HepG2 (cell line): ENCODE measurements at regions not wholly inside any gene's neighbourhood (a gene's known extent, or its start where the extent isn't known, plus 50 kb on each side); places are given as distances from the start of the nearest gene placed in this dataset.

ENCODE experiments used
- ATAC-seq: fragments of 200-7000 bp; cut with Tn5 transposase; 3 replicates; pipeline ENCODE4 v1.9.1; 2020; ENCODE audit warnings: mild to moderate bottlenecking, moderate library complexity
- BruUV-seq: library from RNA; stranded (reverse); fragments of 400-500 nt; replicated peaks from 2 replicates; lab custom pipeline; 2021; lab: Mats Ljungman, UMichigan
- CTCF ChIA-PET: fragments of 300-600 bp; formaldehyde crosslinking; extraction: SDS; loops from one replicate; lab custom pipeline; 2021; ENCODE audit warnings: low total read pairs, inconsistent platforms, low intra/inter-chr PET ratio; lab: Yijun Ruan, JAX
- POLR2A ChIA-PET: fragments of 350-600 bp; sonication (Branson Sonifier 250); formaldehyde crosslinking; loops from one replicate; lab custom pipeline; 2020; ENCODE audit warnings: antibody characterized with exemption, inconsistent platforms; lab: Yijun Ruan, JAX
- DNase-seq: peaks from one replicate; pipeline ENCODE4 v3.0.0-alpha.2; 2015; ENCODE audit warnings: low spot score
- FAIRE-seq: peaks from 3 replicates; lab custom pipeline; 2011; peaks lifted over from hg19 to GRCh38; lab: Jason Lieb, UNC
- H2AFZ ChIP-seq: one replicate; pipeline ENCODE4 v1.6.1; 2011; ENCODE audit warnings: low read length, inconsistent platforms
- H3K27ac ChIP-seq: fragments of 300-600 bp; 3 replicates; pipeline ENCODE4 v1.8.0; 2011; ENCODE audit warnings: mixed run types, mild to moderate bottlenecking, mixed read lengths, low read length, inconsistent platforms; ENCODE audit not compliant: insufficient read depth; ENCODE audit errors: extremely low read length
- H3K27me3 ChIP-seq, 2 experiments: fragments of 200-600 bp in 1 of 2; 2 replicates in 1 of 2; 3 replicates in 1 of 2; pipeline versions ENCODE4 v1.6.0 to v1.8.0; 2011; ENCODE audit warnings: low read length in 2 of 2, mild to moderate bottlenecking in 2 of 2, moderate library complexity in 2 of 2, inconsistent platforms in 1 of 2; ENCODE audit not compliant: insufficient read depth in 2 of 2, control insufficient read depth in 1 of 2
- H3K36me3 ChIP-seq, 2 experiments: fragments of 200-600 bp in 1 of 2; replicated peaks in 1 of 2; 2 replicates in 1 of 2; 3 replicates in 1 of 2; pipeline versions ENCODE4 v1.5.1 to v1.8.0; 2011; ENCODE audit warnings: low read length in 2 of 2, inconsistent platforms in 1 of 2; ENCODE audit not compliant: insufficient read depth in 2 of 2, control insufficient read depth in 1 of 2
- H3K4me1 ChIP-seq: 2 replicates; pipeline ENCODE4 v1.5.1; 2012; ENCODE audit warnings: low read length, inconsistent platforms; ENCODE audit not compliant: insufficient read depth
- H3K4me2 ChIP-seq: 2 replicates; pipeline ENCODE4 v1.6.0; 2011; ENCODE audit warnings: low read depth, low read length, inconsistent platforms
- H3K4me3 ChIP-seq, 3 experiments: fragments of 200-600 bp in 1 of 3; sonication (generic), shearing (Covaris generic) in 1 of 3; replicated peaks in 1 of 3; 2 replicates each; pipeline ENCODE4 v1.5.1; 2011 to 2016; ENCODE audit warnings: low read length in 3 of 3, inconsistent platforms in 2 of 3, low read depth in 2 of 3, mild to moderate bottlenecking in 2 of 3, control low read depth in 1 of 3, mixed read lengths in 1 of 3; ENCODE audit not compliant: insufficient read depth in 1 of 3
- H3K79me2 ChIP-seq: one replicate; pipeline ENCODE4 v1.6.1; 2011; ENCODE audit warnings: low read length, inconsistent platforms; ENCODE audit not compliant: insufficient read depth
- H3K9ac ChIP-seq: 2 replicates; pipeline ENCODE4 v1.6.0; 2011; ENCODE audit warnings: mild to moderate bottlenecking, low read depth, low read length, inconsistent platforms; ENCODE audit not compliant: insufficient read depth
- H3K9me3 ChIP-seq: 2 replicates; pipeline ENCODE4 v1.5.1; 2012; ENCODE audit warnings: mild to moderate bottlenecking, low read length
- H4K20me1 ChIP-seq: 2 replicates; pipeline ENCODE4 v1.6.0; 2011; ENCODE audit warnings: inconsistent platforms, mild to moderate bottlenecking, low read length, moderate library complexity; ENCODE audit not compliant: insufficient read depth
- CHD4 ChIP-seq: fragments of 200-600 bp; sonication (generic); IDR thresholded peaks from 2 replicates; pipeline ENCODE4 v1.7.0; 2017; ENCODE audit warnings: mild to moderate bottlenecking, low read length, borderline replicate concordance
- EHMT2 ChIP-seq: fragments of 200-600 bp; sonication (generic); IDR thresholded peaks from 2 replicates; pipeline ENCODE4 v1.7.0; 2017; ENCODE audit warnings: antibody characterized with exemption, low read depth, low read length, borderline replicate concordance
- GATAD2A ChIP-seq: IDR thresholded peaks from 2 replicates; pipeline ENCODE4 v1.6.1; 2016
- IKZF4 ChIP-seq: sonication (generic); formaldehyde crosslinking; IDR thresholded peaks from 2 replicates; pipeline ENCODE4 v1.5.1; 2020; ENCODE audit warnings: borderline replicate concordance, mild to moderate bottlenecking, low read depth, missing genetic modification reagents; ENCODE audit errors: not compliant biosample characterization
- JUN ChIP-seq: sonication (generic); formaldehyde crosslinking; IDR thresholded peaks from 2 replicates; pipeline ENCODE4 v1.4.0; 2020; ENCODE audit warnings: mild to moderate bottlenecking, missing genetic modification reagents
- KLF9 ChIP-seq: IDR thresholded peaks from 2 replicates; pipeline ENCODE4 v1.6.1; 2016; ENCODE audit warnings: low read depth
- NFYC ChIP-seq: IDR thresholded peaks from 2 replicates; pipeline ENCODE4 v1.6.1; 2016; ENCODE audit warnings: missing genetic modification reagents, missing compliant biosample characterization
- ONECUT2 ChIP-seq: sonication (generic); formaldehyde crosslinking; IDR thresholded peaks from 2 replicates; pipeline ENCODE4 v1.4.0; 2020; ENCODE audit warnings: missing genetic modification reagents
- ZNF331 ChIP-seq: sonication (generic); formaldehyde crosslinking; IDR thresholded peaks from 2 replicates; pipeline ENCODE4 v1.4.0; 2020; ENCODE audit warnings: missing genetic modification reagents
- WGBS: methylation state at CpG from one replicate; pipeline ENCODE4 v1.1.6; 2017; ENCODE audit warnings: low lambda C conversion rate; 5-methylcytosine and 5-hydroxymethylcytosine counted together
- in situ Hi-C: cut with HindIII; loops from 2 replicates; pipeline ENCODE4 v1.10.0; 2017; ENCODE audit warnings: low pct_unique_long_range_greater_than_20kb; ENCODE audit not compliant: extremely low pct_ligation_motif_present
- intact Hi-C: fragments of 100-400 bp; cut with micrococcal nuclease; formaldehyde crosslinking; loops from one replicate; pipeline ENCODE4 v1.10.0; 2022; ENCODE audit not compliant: unreplicated experiment
- TF ChIP-seq, protein P1 (sequence below): IDR thresholded peaks from 2 replicates; pipeline ENCODE4 v1.6.1; 2012; ENCODE audit warnings: low read depth, low read length, improper control_type of control experiment

DNA sequence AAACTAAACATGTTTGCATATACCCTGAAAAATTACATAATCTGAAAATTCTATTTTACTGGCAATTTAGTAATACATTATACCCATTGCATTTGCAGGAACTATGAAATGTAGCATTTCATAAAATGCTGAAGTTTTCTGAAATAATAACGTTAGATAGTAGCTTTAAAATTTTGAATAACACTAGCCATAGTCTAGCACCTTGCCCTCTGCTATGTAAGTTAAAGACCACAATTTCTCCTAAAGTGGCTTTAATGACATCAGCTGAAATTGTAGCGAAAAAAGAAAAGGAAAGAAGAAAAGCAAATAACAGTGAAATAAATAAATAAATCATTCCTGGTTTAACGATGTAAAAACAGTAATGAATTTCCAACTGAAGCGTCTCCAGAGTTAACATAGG, 172.8 kb upstream of the RASA1 start:
- no peak for ATAC-seq
- Histone ChIP-seq H4K20me1 (no peaks in the 10 kb centered on the region), H3K27ac (no peak overlapping the region), H3K4me3 (no peak overlapping the region), H3K9ac (no peak overlapping the region), H3K36me3 (no peaks in the 10 kb centered on the region)
- no peak for FAIRE-seq
- WGBS: 2% methylated on average over 4 of the region's 4 CpGs
- in situ Hi-C loops: no loop called here
- no TSS peak for BruUV-seq
- TF ChIP-seq GATAD2A (CRISPR knock-in tag) (no peak), EHMT2 (no peak), IKZF4 (CRISPR knock-in tag) (no peak), JUN (CRISPR knock-in tag) (no peak), ONECUT2 (CRISPR knock-in tag) (no peak), ZNF331 (no peak), KLF9 (CRISPR knock-in tag) (no peak), CHD4 (no peak), NFYC (CRISPR knock-in tag) (no peak)
- TF ChIP-seq, protein P1, sequence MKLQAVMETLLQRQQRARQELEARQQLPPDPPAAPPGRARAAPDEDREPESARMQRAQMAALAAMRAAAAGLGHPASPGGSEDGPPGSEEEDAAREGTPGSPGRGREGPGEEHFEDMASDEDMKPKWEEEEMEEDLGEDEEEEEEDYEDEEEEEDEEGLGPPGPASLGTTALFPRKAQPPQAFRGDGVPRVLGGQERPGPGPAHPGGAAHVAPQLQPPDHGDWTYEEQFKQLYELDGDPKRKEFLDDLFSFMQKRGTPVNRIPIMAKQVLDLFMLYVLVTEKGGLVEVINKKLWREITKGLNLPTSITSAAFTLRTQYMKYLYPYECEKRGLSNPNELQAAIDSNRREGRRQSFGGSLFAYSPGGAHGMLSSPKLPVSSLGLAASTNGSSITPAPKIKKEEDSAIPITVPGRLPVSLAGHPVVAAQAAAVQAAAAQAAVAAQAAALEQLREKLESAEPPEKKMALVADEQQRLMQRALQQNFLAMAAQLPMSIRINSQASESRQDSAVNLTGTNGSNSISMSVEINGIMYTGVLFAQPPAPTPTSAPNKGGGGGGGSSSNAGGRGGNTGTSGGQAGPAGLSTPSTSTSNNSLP: no peak
- TF ChIP-seq, all 625 proteins: peak for 0
- POLR2A ChIA-PET: no interaction called here
- intact Hi-C loops: no loop called here
- no peak overlapping the region for H3K4me2 ChIP-seq
- DNase-seq: no peak
- no peaks in the 10 kb centered on the region for H3K27me3 ChIP-seq
- no peak overlapping the region for H2AFZ ChIP-seq
- no peaks in the 10 kb centered on the region for H3K9me3 ChIP-seq
- no peaks in the 10 kb centered on the region for H3K4me1 ChIP-seq
- no peaks in the 10 kb centered on the region for H3K79me2 ChIP-seq
- CTCF ChIA-PET: no interaction called here
